H9 (cell line): ENCODE measurements at regions not wholly inside any gene's neighbourhood (a gene's known extent, or its start where the extent isn't known, plus 50 kb on each side); places are given as distances from the start of the nearest gene placed in this dataset.

ENCODE experiments used
- DNase-seq: peaks from one replicate; pipeline ENCODE4 v3.0.0-alpha.2; 2017
- H2AFZ ChIP-seq: one replicate; pipeline ENCODE4 v1.6.1; 2013; ENCODE audit warnings: mild to moderate bottlenecking, low read length, control low read depth, moderate library complexity
- H2AK5ac ChIP-seq: 2 replicates; pipeline ENCODE4 v1.6.1; 2013; ENCODE audit warnings: low read length, control low read depth, mixed read lengths; ENCODE audit not compliant: insufficient read length
- H2BK120ac ChIP-seq: one replicate; pipeline ENCODE4 v1.6.1; 2013; ENCODE audit warnings: low read depth, mild to moderate bottlenecking, low read length, control low read depth, inconsistent platforms; ENCODE audit not compliant: poor library complexity, severe bottlenecking
- H2BK12ac ChIP-seq: 2 replicates; pipeline ENCODE4 v1.6.1; 2013; ENCODE audit warnings: low read length, control low read depth, mixed read lengths, low read depth; ENCODE audit not compliant: insufficient read length
- H2BK15ac ChIP-seq: 2 replicates; pipeline ENCODE4 v1.6.1; 2013; ENCODE audit warnings: low read depth, low read length, control low read depth
- H2BK20ac ChIP-seq: one replicate; pipeline ENCODE4 v1.6.1; 2013; ENCODE audit warnings: low read depth, mild to moderate bottlenecking, low read length, control low read depth, inconsistent platforms; ENCODE audit not compliant: poor library complexity, severe bottlenecking
- H2BK5ac ChIP-seq: 2 replicates; pipeline ENCODE4 v1.6.1; 2013; ENCODE audit warnings: low read length, control low read depth, mixed read lengths; ENCODE audit not compliant: insufficient read length
- H3K14ac ChIP-seq: 2 replicates; pipeline ENCODE4 v1.6.1; 2013; ENCODE audit warnings: low read length, control low read depth; ENCODE audit not compliant: insufficient read depth
- H3K18ac ChIP-seq: 2 replicates; pipeline ENCODE4 v1.6.1; 2013; ENCODE audit warnings: low read depth, mild to moderate bottlenecking, mixed read lengths, low read length, control low read depth; ENCODE audit not compliant: insufficient read length
- H3K23ac ChIP-seq: 2 replicates; pipeline ENCODE4 v1.6.1; 2013; ENCODE audit warnings: low read length, control low read depth, mixed read lengths, low read depth; ENCODE audit not compliant: insufficient read length
- H3K23me2 ChIP-seq: 2 replicates; pipeline ENCODE4 v1.6.1; 2013; ENCODE audit warnings: low read depth, mild to moderate bottlenecking, mixed read lengths, low read length, control low read depth; ENCODE audit not compliant: insufficient read length, poor library complexity, severe bottlenecking
- H3K27ac ChIP-seq: 2 replicates; pipeline ENCODE4 v1.5.1; 2013; ENCODE audit warnings: low read length, control low read depth, mixed read lengths, low read depth; ENCODE audit not compliant: insufficient read length
- H3K27me3 ChIP-seq: 2 replicates; pipeline ENCODE4 v1.6.1; 2013; ENCODE audit warnings: low read length, control low read depth, inconsistent platforms; ENCODE audit not compliant: insufficient read depth
- H3K4ac ChIP-seq: 2 replicates; pipeline ENCODE4 v1.6.1; 2013; ENCODE audit warnings: low read depth, mild to moderate bottlenecking, control low read depth, inconsistent platforms, low read length, moderate library complexity
- H3K4me1 ChIP-seq: 2 replicates; pipeline ENCODE4 v1.6.1; 2013; ENCODE audit warnings: low read length, control low read depth, inconsistent platforms; ENCODE audit not compliant: insufficient read depth
- H3K4me2 ChIP-seq: 2 replicates; pipeline ENCODE4 v1.6.1; 2013; ENCODE audit warnings: low read length, control low read depth, mixed read lengths; ENCODE audit not compliant: insufficient read length, insufficient read depth
- H3K56ac ChIP-seq: 2 replicates; pipeline ENCODE4 v1.6.1; 2013; ENCODE audit warnings: low read depth, mild to moderate bottlenecking, mixed read lengths, low read length, control low read depth; ENCODE audit not compliant: insufficient read length
- H3K79me1 ChIP-seq: 2 replicates; pipeline ENCODE4 v1.6.1; 2013; ENCODE audit warnings: low read depth, mild to moderate bottlenecking, moderate library complexity, low read length, control low read depth, inconsistent platforms; ENCODE audit not compliant: insufficient read depth, poor library complexity, severe bottlenecking
- H3K79me2 ChIP-seq: 2 replicates; pipeline ENCODE4 v1.6.1; 2013; ENCODE audit warnings: low read length, control low read depth, inconsistent platforms; ENCODE audit not compliant: insufficient read depth
- H3K9ac ChIP-seq: 2 replicates; pipeline ENCODE4 v1.6.1; 2013; ENCODE audit warnings: low read length, control low read depth, mixed read lengths; ENCODE audit not compliant: insufficient read length; ENCODE audit errors: extremely low read depth
- H3K9me3 ChIP-seq: one replicate; pipeline ENCODE4 v1.6.1; 2013; ENCODE audit warnings: low read depth, low read length, inconsistent platforms; ENCODE audit not compliant: control insufficient read depth
- H3T11ph ChIP-seq: one replicate; pipeline ENCODE4 v1.6.1; 2013; ENCODE audit warnings: mild to moderate bottlenecking, low read length, control low read depth, inconsistent platforms
- H4K20me1 ChIP-seq: one replicate; pipeline ENCODE4 v1.6.1; 2013; ENCODE audit not compliant: control insufficient read depth, insufficient read length, insufficient read depth
- H4K5ac ChIP-seq: 2 replicates; pipeline ENCODE4 v1.6.1; 2013; ENCODE audit warnings: low read depth, mild to moderate bottlenecking, mixed read lengths, low read length, control low read depth; ENCODE audit not compliant: insufficient read length
- H4K8ac ChIP-seq: replicated peaks from 2 replicates; pipeline ENCODE4 v1.6.1; 2013; ENCODE audit warnings: low read length, control low read depth, mixed read lengths, low read depth; ENCODE audit not compliant: insufficient read length
- H4K91ac ChIP-seq: 2 replicates; pipeline ENCODE4 v1.6.1; 2013; ENCODE audit warnings: low read depth, mild to moderate bottlenecking, moderate library complexity, mixed read lengths, low read length, control low read depth; ENCODE audit not compliant: insufficient read length
- H3K27ac Mint-ChIP-seq, 3 experiments: 2 replicates in 2 of 3; 3 replicates in 1 of 3; pipeline ENCODE4 v1.8.0; 2020 to 2021; ENCODE audit warnings: mixed read lengths in 3 of 3, mild to moderate bottlenecking in 1 of 3, moderate library complexity in 1 of 3
- H3K27me3 Mint-ChIP-seq: 2 replicates; pipeline ENCODE4 v1.8.0; 2021; ENCODE audit warnings: low read depth, mild to moderate bottlenecking, moderate library complexity, mixed read lengths
- H3K36me3 Mint-ChIP-seq, 3 experiments: 2 replicates in 2 of 3; 3 replicates in 1 of 3; pipeline ENCODE4 v1.8.0; 2020 to 2021; ENCODE audit warnings: low read depth in 3 of 3, mixed read lengths in 3 of 3; ENCODE audit not compliant: insufficient read depth in 1 of 3
- H3K4me1 Mint-ChIP-seq, 2 experiments: 2 replicates each; pipeline ENCODE4 v1.8.0; 2020; ENCODE audit warnings: mixed read lengths in 2 of 2
- H3K4me3 Mint-ChIP-seq, 2 experiments: 2 replicates in 1 of 2; 3 replicates in 1 of 2; pipeline ENCODE4 v1.8.0; 2020 to 2021; ENCODE audit warnings: mild to moderate bottlenecking in 2 of 2, mixed read lengths in 2 of 2, moderate library complexity in 1 of 2
- H3K9me3 Mint-ChIP-seq, 2 experiments: 2 replicates in 1 of 2; 3 replicates in 1 of 2; pipeline ENCODE4 v1.8.0; 2020; ENCODE audit warnings: mild to moderate bottlenecking in 2 of 2, mixed read lengths in 2 of 2, moderate library complexity in 1 of 2
- CTCF ChIP-seq: fragments of 200-600 bp; sonication (generic); conservative IDR thresholded peaks from 3 replicates; pipeline ENCODE4 v1.8.0; 2021; ENCODE audit warnings: antibody characterized with exemption, mild to moderate bottlenecking
- WGBS: extraction: QIAGEN DNeasy Blood & Tissue Kit; methylation state at CpG from one replicate; pipeline ENCODE4 v1.1.7; 2013; ENCODE audit warnings: missing lambda C conversion rate, low lambda C conversion rate, mixed read lengths; ENCODE audit not compliant: insufficient read length; ENCODE audit errors: extremely low coverage; 5-methylcytosine and 5-hydroxymethylcytosine counted together

GRCh38 chr13:68257111-68257842 lies 1027.1 kb upstream of the PCDH9 start:
- no peak overlapping the region for H2BK20ac ChIP-seq
- no peak overlapping the region for H3K23ac ChIP-seq
- Mint-ChIP-seq H3K4me3 (no peak overlapping the region; a peak in 1 of 5 replicates), H3K36me3 (peaks cover 0 to 7% (median 0%) of the 10 kb centered on the region in 3 experiments; a peak in 1 of 7 replicates), H3K9me3 (no peaks in the 10 kb centered on the region; a peak in 1 of 5 replicates), H3K4me1 (peaks cover 5 to 13% of the 10 kb centered on the region in 2 experiments), H3K27ac (no peak overlapping the region; a peak in 1 of 7 replicates), H3K27me3 (no peaks in the 10 kb centered on the region)
- no peak overlapping the region for H2BK15ac ChIP-seq
- no peak overlapping the region for H4K8ac ChIP-seq
- no peaks in the 10 kb centered on the region for H3K79me2 ChIP-seq
- H2BK120ac ChIP-seq, result no peak overlapping the region
- H3K4ac ChIP-seq, result no peak overlapping the region
- no peak for DNase-seq
- H3K27me3 ChIP-seq, result no peaks in the 10 kb centered on the region
- no peak overlapping the region for H2BK12ac ChIP-seq
- H3K23me2 ChIP-seq, result no peaks in the 10 kb centered on the region
- H3K18ac ChIP-seq, result no peak overlapping the region
- no peak overlapping the region for H4K91ac ChIP-seq
- H2AFZ ChIP-seq, result no peak overlapping the region
- H3K27ac ChIP-seq, result no peak overlapping the region
- no peak overlapping the region for H3K56ac ChIP-seq
- H4K20me1 ChIP-seq, result no peaks in the 10 kb centered on the region
- H3T11ph ChIP-seq, result no peak overlapping the region
- no peak overlapping the region for H3K14ac ChIP-seq
- no peaks in the 10 kb centered on the region for H3K79me1 ChIP-seq
- no CpG with 5 or more reads among the region's 15 CpGs for WGBS
- no peak overlapping the region for H3K9ac ChIP-seq
- H3K9me3 ChIP-seq, result no peaks in the 10 kb centered on the region
- no peak overlapping the region for H4K5ac ChIP-seq
- H2BK5ac ChIP-seq, result no peak overlapping the region
- H2AK5ac ChIP-seq, result no peak overlapping the region
- no peaks in the 10 kb centered on the region for H3K4me1 ChIP-seq
- no peak overlapping the region for H3K4me2 ChIP-seq
- no peak for TF ChIP-seq CTCF
